SK-N-DZ (cell line): ENCODE measurements at regions not wholly inside any gene's neighbourhood (a gene's known extent, or its start where the extent isn't known, plus 50 kb on each side); places are given as distances from the start of the nearest gene placed in this dataset.

ENCODE experiments used
- DNase-seq: peaks from one replicate; pipeline ENCODE4 v3.0.0-alpha.2; 2015; ENCODE audit warnings: low spot score
- small RNA-seq, 2 experiments: library from RNA; depleted of rRNA; stranded (forward); fragments of <200 nt; gene quantifications; one replicate each; pipeline ENCODE3, GENCODE V24; 2014

DNA sequence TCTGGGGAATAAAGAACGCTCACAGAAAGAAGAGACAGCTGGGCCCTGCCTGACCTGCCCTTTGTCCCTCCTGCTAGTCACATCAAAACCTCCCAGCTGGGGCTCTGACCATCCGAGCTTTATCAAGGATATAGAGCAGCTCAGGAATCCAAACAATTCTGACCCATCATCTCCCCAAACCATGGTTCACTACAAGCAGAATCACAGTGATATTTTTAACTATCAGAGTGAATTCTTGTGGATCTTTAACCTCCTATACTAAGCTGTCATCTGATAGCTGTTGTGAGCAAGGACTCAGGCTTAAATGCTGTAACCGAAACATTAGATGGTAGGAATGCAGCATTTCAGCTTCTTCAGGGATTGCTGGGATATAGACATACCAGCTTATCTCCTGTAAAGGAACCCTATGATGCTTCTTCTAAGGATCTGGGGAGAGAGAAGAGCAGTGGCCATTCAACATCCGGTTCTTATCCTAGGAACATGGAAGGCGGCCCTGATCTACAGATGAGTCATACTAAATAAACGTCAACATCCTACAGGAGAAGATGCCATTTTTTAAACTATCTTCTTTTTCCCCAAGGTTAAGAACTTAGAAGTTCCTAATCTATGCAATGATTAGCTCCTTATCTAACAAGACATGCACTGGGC lies 84.7 kb upstream of the AKIP1 start:
- no peak for DNase-seq

DNA sequence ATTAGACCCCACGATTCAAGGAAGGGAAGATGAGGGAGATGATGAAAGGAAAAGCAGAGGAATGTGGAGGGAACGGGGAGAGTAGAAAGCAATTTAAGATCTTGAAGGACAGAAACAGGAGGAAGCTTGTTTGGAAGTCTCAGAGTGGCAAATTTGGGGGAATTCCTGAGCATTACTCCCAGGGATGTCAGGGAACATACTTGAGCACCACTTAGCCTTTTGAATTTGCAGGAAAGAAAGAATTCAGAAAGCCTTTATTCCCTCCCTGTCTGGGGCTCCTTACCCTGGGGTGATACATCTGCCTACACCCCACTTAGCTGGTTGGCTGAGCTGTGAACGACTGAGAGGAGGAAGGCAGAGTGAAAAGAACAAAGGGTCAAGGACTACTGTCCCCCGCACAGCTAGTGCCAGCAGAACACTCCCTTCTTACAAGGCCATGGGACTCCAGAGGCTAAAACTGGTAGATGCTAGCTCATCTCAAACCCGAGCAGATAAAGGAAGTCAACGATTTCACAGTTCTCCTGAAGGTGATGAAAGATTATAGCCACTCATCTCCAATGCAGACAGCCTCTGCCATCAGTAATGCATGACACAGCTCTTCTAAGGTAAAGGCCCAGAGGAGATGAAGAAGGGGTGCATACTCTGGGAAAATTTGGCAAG lies 84.0 kb upstream of the AKIP1 start:
- no peak for DNase-seq

DNA sequence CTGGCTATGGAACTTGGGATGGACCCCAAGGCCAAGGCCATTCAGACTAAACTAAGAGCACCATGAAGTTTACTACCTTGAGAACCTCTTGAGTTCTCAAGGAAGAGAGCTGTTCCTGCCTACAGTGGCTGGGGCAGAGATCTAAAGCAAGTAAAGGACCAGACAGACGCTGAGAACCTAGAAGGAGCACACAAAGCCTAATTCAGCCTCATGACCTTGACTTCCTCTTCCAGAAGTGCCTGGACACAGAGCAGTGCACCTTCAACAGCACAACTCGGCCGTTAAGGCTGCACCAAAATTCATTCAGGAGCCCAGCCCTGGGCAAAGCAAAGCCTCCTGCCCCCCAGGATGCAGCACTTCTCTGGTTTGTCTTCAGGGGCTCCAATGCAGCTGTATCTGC lies 82.9 kb upstream of the AKIP1 start:
- DNase-seq = no peak

DNA sequence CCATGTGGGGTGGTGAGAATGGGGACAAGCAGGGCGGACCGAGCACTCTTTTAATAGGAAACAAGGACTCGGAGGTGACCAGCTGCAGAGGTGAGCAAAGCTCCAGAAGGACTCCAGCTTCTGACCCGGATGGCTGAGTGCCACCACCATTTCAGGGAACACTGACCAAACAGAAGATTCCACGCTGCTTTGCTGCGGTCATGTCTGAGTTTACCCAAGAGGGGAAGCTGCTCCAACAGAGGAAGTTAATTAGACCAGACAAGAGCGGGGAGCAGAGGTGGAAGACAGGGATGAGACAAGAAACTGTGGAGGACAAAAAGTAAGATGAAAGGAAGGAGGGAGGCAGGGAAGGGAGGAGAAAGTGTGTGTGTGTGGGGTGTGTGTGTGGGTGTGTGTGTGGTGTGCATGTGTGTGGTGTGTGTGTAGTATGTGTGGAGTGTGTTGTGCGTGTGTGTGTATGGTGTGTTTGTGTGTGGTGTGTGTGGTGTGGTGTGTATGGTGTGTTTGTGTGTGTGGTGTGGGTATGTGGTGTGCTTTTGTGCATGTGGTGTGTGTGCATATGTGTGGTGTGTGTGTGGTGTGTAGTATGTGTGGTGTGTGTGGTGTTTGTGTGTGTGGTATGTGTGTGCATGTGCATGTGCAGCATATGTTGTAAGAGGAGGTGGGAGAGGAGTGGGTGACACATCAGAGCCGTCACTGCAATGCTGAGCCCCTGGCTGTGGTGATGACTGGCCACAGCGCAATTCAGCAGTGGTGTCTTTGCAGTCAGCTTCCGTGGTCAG lies 82.2 kb upstream of the AKIP1 start:
- DNase-seq = no peak

DNA sequence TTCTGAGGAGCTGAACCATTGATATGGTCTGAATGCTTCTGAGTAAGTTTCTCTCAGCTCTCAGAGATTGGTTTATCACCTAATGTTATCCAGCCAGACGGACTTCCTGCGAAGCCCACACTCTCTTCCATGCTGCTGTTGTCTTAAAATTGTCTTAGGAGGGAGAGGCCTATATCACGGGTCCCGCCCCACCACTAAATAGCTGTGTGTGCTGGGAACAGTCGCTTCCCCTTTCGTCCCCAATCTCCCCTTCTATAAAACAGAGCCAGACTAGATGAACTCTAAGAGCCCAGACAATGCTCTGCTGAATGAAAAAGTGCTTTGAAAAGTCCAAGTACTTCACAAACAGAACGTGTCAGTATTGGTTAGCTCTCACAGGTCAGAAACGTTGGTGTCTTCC lies 81.4 kb upstream of the AKIP1 start:
- DNase-seq = no peak

DNA sequence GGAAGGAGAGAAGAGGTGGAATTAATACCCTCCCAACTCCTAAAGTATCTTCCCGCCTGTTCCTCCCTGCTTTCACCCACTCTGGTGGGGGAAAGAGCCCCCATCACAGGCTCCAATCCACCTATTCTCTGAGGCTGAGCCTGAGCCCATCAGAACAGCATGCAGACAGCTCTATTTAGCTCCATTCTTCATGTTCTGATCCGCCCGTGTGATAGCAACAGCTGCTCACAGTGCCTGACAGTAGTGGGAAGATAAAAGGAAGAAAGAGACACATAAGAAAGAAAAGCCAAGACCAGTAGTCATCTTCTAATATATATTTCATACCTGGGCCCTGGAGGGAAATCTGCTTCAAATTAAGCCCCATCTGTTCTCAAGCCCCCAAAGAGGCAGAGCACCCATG lies 80.3 kb upstream of the AKIP1 start:
- DNase-seq = no peak

DNA sequence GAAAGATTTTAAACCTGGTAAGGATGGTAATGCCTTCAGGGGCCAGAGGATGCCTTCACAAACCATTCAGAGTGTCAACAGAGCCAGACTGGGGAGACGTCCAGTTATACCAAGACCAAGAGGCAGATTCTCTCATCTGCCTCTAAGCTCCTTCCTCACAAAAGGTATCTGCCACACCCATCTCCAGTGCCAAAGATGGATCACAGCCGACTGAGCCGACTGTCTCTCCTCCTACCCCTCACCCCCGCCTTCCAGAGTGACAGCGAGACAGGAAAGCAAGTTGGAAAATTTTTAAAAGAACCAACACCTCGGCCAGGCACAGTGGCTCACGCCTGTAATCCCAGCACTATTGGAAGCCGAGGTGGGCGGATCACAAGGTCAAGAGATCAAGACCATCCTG lies 79.1 kb upstream of the AKIP1 start:
- no peak for DNase-seq

DNA sequence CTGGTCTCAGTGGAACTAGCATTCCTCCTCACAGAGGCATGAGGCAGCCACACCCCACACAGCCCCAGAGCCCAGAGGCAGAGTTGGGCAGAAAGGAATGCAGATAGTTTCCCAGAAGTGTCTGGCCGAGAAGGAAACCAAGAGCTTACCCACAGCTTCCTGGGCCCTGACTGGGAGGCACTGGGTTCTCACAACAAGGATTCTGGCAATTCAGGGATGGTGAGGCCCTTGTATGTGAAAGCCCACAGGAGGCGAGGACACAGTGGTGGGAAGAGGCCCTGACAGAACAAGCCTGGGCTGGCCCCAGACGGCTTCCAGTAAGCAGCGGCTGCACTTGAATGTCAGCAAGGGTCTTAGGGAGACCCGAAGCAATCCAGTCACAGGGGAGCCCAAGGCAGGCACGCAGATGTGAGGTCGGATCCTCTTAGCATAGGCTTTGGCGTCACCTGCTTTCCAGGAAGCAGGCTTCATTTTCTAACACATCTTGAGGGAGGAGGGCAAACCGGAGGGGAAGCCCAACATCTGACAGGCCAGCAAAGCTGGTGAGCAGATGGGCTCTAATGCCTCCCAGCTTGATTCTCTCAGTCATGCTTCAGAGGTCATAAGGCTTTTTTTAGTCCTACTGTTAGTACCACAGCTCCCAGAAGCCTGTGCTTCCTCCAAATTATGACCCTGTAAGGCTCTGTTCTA lies 78.3 kb upstream of the AKIP1 start:
- peak; percentile 40 for DNase-seq

DNA sequence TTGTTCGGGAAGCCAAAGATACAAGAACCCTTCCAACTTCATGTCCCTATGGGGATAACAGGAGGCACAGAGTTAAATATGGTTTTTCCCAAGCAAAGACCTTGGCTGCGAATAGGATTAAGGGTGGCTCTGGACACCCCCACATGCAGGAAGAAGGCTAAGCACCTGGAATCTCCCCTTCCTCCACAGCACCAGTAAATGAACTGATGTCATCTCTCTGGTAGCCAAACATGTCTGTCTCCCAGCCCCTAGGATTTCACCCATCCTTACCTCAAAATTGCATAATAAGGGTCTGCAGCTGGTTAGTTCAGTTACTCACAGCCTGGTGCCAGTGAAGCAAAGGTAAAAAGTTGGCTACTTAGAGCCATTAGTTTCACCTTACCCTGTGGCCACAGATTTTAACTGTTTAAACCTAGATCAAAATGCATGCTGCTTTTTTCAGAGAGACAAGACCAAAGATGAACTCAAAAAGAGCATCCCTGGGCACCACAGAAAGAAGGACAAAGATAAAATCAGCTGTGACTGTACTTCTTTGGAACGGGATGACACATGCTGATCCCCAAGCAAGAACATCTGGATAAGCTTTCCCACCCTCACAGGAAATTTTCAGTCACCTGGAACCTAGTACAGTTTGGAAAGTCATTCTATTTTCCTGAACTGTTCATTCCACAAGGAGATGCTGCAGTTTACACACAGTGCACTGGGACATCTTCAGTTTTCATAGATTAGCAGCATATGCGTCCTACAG lies 77.2 kb upstream of the AKIP1 start:
- no peak for DNase-seq

DNA sequence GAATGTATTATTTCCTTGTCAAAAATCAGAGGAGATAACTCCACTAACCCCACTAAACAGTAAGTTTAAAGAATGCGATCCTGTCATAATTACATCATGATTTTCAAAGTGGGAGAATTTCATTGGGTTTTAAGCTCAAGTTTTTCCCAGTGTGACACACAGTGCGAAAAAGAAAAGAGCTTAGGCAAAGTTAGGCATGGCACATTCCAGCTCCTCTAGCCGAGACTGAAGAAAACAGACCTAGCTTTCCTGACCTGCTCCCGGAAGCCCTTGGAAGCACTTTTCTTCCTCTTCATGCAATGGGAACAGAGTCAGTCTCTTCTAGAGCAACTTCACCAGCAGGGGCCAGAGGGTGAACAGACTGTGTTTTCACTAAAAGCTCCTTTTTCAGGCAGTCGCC lies 76.6 kb upstream of the AKIP1 start:
- no peak for DNase-seq

DNA sequence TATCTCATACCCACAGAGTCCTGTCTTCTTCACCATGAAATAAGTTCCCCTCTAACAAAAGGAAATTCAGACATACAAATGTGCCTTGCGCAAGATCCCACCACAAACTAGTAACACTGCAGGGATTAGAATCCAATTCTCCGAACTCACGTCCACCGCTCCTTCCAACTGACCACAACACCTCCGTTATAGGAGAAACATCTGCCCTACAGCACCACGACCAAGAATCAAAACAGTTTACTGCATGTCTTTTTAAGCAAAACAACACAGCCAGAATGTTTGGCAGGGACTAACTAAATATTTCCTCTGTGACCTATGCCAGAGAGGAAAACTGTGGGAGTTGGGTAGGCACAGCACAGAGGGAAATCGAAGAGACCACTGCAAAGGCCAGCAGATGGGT lies 72.7 kb upstream of the AKIP1 start:
- no peak for DNase-seq

DNA sequence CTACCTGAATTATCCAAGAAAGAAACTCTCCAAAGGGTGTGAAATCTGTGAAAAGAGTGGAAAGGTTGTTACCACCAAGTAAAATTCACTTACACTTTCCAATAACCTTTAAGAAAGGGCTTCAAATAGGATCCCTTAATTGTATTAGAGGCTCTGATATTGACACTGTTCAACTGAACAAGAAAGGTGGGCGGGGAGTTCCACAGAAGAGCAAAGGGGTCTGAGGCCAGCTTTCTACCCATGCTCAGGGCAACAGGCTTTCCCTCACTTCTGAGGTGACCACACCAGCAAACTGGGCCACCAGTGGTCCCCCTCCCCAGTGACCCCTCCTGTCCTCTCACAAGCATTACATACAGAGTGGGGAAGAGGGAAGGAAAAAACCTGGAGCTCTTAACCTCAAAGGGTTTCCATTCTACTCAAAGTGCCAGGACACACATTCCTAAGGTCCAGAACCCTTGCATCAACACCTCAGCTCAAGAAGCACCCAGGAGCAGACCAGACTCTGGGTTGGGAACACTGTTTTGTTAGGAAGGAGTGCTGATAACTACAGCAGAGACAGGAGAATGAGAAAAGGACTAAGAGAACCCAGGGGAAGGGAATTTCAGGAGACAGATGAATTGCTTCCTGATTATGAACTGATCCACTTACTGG lies 71.6 kb upstream of the AKIP1 start:
- DNase-seq = no peak

DNA sequence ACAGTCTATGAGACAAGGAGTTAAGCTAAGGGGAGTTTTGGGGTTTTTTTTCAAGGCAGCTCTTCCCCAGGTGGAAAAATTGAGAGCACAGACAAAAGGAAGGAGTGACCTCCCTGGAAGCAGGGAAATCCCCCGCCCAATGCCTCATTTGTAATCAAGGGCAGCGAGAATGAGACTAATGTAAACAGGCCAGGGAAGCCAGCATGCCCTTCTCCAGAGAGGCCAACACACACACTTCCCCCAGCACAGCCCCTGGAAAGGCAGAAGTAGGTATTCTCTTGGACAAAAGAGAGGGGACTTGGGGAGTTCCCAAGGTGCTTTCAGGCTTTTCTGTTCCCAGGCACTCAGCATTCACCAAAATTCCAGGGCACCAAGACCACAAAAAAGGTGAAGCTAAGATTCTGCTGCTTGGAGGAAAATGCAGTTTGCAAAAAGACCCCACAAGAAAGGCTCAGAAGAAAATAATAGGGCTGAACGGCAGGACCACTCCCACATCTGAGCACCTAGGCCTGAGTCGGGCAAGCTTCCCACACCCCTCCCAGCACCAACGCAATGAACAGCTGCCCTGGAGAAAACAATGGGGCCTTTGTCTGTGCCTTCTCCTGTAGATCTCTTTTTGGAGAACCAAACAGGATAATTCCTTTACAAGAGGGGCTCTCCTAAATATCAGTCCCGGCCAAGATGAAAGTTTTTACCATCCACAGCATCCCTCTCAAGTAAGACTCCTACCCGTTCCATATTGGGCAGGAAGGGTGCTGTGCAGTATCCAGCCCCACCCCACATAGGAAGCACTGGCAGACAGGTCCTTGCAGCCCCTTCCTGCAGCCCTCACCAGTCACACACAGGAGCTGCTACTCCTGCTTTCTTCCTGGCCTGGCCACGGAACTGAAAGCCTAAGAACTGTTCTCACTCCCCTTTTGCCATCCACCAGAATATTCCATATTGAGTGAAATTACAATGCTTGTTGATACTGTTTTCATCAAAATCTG lies 70.7 kb upstream of the AKIP1 start:
- no peak for DNase-seq

DNA sequence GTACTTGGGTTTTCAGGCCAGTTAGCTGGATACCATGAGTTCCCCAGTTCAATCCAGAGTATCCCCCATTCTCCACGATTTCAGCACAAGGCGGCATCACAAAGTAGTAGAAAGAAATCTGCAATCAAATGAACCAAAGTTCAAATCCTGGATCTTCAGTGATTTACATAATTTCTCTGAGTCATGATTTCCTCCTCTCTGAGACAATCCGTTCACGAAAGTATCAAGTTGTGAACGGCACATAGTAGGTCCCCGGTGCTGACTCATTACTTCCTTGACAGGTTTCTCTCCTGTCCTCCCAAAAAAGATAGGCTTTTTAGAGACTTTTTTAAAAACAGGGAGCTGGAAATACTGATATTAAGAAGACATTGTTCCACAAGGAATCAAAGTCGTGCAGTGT lies 69.1 kb upstream of the AKIP1 start:
- no peak for DNase-seq

DNA sequence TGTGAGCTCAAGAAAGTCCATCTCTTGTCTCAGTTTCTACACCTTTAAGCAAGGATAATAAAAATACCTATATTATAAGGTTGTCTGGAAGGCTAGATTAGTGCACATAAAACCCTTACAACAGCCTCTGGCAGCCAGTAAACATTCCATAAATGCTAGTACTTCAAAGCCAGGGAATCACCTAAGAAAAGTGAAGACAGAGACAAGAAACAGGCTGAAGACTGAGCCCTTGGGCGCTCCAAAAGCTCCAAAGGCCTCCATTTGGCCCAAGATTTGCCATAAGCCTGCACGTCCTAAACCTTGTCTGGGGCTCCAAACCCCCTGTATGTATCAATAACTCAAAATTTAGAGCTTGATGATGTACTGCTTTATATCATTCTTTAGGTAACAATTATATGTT lies 52.2 kb upstream of the AKIP1 start:
- DNase-seq = no peak

Small RNA genes in the stretch of these regions (small RNA-seq; reads per million reads assigned to genes)
- gene RNA5SP330 = 0 reads per million in 2 experiments
